Pons (tissue), 1 donor: ENCODE measurements at regions not wholly inside any gene's neighbourhood (a gene's known extent, or its start where the extent isn't known, plus 50 kb on each side); places are given as distances from the start of the nearest gene placed in this dataset.

ENCODE experiments used
- DNase-seq: peaks from one replicate; pipeline ENCODE4 v3.0.0-alpha.2; 2016; ENCODE audit warnings: low spot score

GRCh38 chr1:71264039-71264438 is 183.2 kb upstream of the ZRANB2 start:
- DNase-seq: no peak

- DNase-seq: no peak
These were observed 182.1 kb upstream of the ZRANB2 start for GRCh38 chr1:71262970-71263369.

GRCh38 chr1:71252900-71253299 is 172.1 kb upstream of the ZRANB2 start:
- DNase-seq: no peak

GRCh38 chr1:71245246-71245645 is 164.4 kb upstream of the ZRANB2 start:
- no peak for DNase-seq

GRCh38 chr1:71242239-71242638 is 161.4 kb upstream of the ZRANB2 start:
- no peak for DNase-seq

- no peak for DNase-seq
These were observed 159.8 kb upstream of the ZRANB2 start for GRCh38 chr1:71240656-71241055.

- DNase-seq: no peak
These were observed 155.7 kb upstream of the ZRANB2 start for GRCh38 chr1:71236503-71236902.

GRCh38 chr1:71233645-71234044 is 152.8 kb upstream of the ZRANB2 start:
- DNase-seq: no peak

- no peak for DNase-seq
These were observed 152.0 kb upstream of the ZRANB2 start for GRCh38 chr1:71232786-71233185.

GRCh38 chr1:71232166-71232763 is 151.4 kb upstream of the ZRANB2 start:
- DNase-seq: no peak

GRCh38 chr1:71231751-71232150 is 150.9 kb upstream of the ZRANB2 start:
- no peak for DNase-seq

- no peak for DNase-seq
These were observed 148.0 kb upstream of the ZRANB2 start for GRCh38 chr1:71228742-71229365.

- DNase-seq: no peak
These were observed 147.4 kb upstream of the ZRANB2 start for GRCh38 chr1:71228241-71228640.

- no peak for DNase-seq
These were observed 144.0 kb upstream of the ZRANB2 start for GRCh38 chr1:71224741-71225377.

- DNase-seq: no peak
These were observed 143.0 kb upstream of the ZRANB2 start for GRCh38 chr1:71223641-71224340.

GRCh38 chr1:71222668-71223067 is 141.8 kb upstream of the ZRANB2 start:
- no peak for DNase-seq

- DNase-seq: no peak
These were observed 129.9 kb upstream of the ZRANB2 start for GRCh38 chr1:71210718-71211117.

- DNase-seq: no peak
These were observed 122.4 kb upstream of the ZRANB2 start for GRCh38 chr1:71203241-71203640.

GRCh38 chr1:71200503-71200902 is 119.7 kb upstream of the ZRANB2 start:
- no peak for DNase-seq

- peak; percentile 56 for DNase-seq
These were observed 115.8 kb upstream of the ZRANB2 start for GRCh38 chr1:71196685-71197084.

- DNase-seq: no peak
These were observed 112.3 kb upstream of the ZRANB2 start for GRCh38 chr1:71193153-71193552.

GRCh38 chr1:71191520-71191919 is 110.7 kb upstream of the ZRANB2 start:
- no peak for DNase-seq

- DNase-seq: no peak
These were observed 110.0 kb upstream of the ZRANB2 start for GRCh38 chr1:71190843-71191242.
